Ovary (tissue), 7 donors: ENCODE measurements at regions not wholly inside any gene's neighbourhood (a gene's known extent, or its start where the extent isn't known, plus 50 kb on each side); places are given as distances from the start of the nearest gene placed in this dataset.

ENCODE experiments used
- DNase-seq, 5 donors: peaks; one replicate each; pipeline ENCODE4 v3.0.0-alpha.2; 2019 to 2020
- H3K27ac ChIP-seq, 2 donors: fragments of 200-600 bp; one replicate each; pipeline versions ENCODE4 v1.5.1 to v1.8.0; 2019 to 2022
- H3K27me3 ChIP-seq: fragments of 200-600 bp; one replicate; pipeline ENCODE4 v1.8.0; 2022
- H3K36me3 ChIP-seq: fragments of 200-600 bp; sonication (generic); one replicate; pipeline ENCODE4 v1.5.1; 2019
- H3K4me1 ChIP-seq: one replicate; pipeline ENCODE4 v1.8.1; 2013; ENCODE audit warnings: mild to moderate bottlenecking, moderate library complexity; ENCODE audit not compliant: insufficient read depth
- H3K4me3 ChIP-seq: fragments of 200-600 bp; sonication (generic); one replicate; pipeline ENCODE4 v1.5.1; 2017
- H3K9me3 ChIP-seq, 2 donors: fragments of 200-600 bp in 1 of 2; sonication (generic) in 1 of 2; one replicate each; pipeline versions ENCODE4 v1.5.1 to v1.8.1; 2013 to 2019; ENCODE audit warnings: mild to moderate bottlenecking in 1 of 2, moderate library complexity in 1 of 2
- CTCF ChIP-seq, 3 donors: fragments of 450-650 bp in 2 of 3; fragments of 200-600 bp in 1 of 3; IDR thresholded peaks; one replicate each; pipeline versions ENCODE4 v1.5.1 to v1.8.0; 2016 to 2022; ENCODE audit warnings: antibody characterized with exemption in 3 of 3, mild to moderate bottlenecking in 1 of 3
- EP300 ChIP-seq: sonication (generic); formaldehyde crosslinking; IDR thresholded peaks from one replicate; pipeline ENCODE4 v1.6.1; 2017; ENCODE audit warnings: antibody characterized with exemption
- POLR2A ChIP-seq: fragments of 450-650 bp; IDR thresholded peaks from one replicate; pipeline ENCODE4 v1.6.1; 2017; ENCODE audit warnings: antibody characterized with exemption, mild to moderate bottlenecking, moderate library complexity
- WGBS, 3 donors: extraction: QIAGEN DNeasy Blood & Tissue Kit in 1 of 3; methylation state at CpG; one replicate each; pipeline versions ENCODE4 v1.1.5 to v1.1.7; 2013 to 2017; 5-methylcytosine and 5-hydroxymethylcytosine counted together
- intact Hi-C, 4 donors: fragments of 100-400 bp; cut with DNase I; formaldehyde crosslinking; loops; one replicate each; pipeline versions ENCODE4 v1.11.0 to v1.15.1; 2022 to 2023
- donor health status: DM: no; HTN: no; CAD: no; lungs with moderate emphysema.
- donor health status: DM: no; HTN: no; CAD: no.
- donor health status: Bipolar disorder and iron deficiency.
- donor health status: DM: no; HTN: no; CAD: no.
- donor health status: DM: yes; HTN: yes; CAD: no.

GRCh38 chr4:156190615-156191014, 236.9 kb upstream of the CTSO start:
- TF ChIP-seq POLR2A (no peak), CTCF (IDR thresholded peaks at IDR 0.05) (no peak), EP300 (no peak)
- no peak for DNase-seq
- Histone ChIP-seq H3K4me3 (no peak overlapping the region), H3K4me1 (no peaks in the 10 kb centered on the region), H3K27me3 (no peaks in the 10 kb centered on the region), H3K27ac (no peak overlapping the region), H3K36me3 (no peaks in the 10 kb centered on the region), H3K9me3 (no peaks in the 10 kb centered on the region)
- WGBS, 3 donors = 33 to 48% (median 41%) methylated on average over 1 of the region's 1 CpG
- intact Hi-C loops = no loop called here

GRCh38 chr4:156188596-156188995, 234.9 kb upstream of the CTSO start:
- 94 to 96% (median 95%) methylated on average over 1 of the region's 1 CpG for WGBS, 3 donors
- no peak overlapping the region for H3K27ac ChIP-seq

DNA sequence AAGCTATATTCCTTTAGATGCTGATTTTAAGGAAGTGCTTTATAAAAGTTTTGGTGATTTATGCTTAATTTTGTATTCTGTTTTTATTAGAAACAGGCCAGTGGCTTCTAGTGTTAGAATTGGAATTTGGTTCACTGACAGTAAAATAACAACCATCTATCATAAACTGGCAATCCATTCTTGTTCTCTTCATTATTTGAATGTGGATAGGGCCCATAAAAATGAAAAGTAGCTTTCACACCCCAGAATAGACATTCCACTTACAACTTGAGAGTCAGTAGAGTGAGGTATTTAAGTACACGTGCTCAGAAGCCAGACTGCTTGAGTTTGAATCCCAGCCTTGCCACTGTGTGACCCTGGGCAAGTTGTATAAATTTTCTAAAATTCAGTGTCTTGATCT, 232.4 kb upstream of the CTSO start:
- Histone ChIP-seq H3K9me3 (no peaks in the 10 kb centered on the region), H3K27ac (no peak overlapping the region), H3K4me3 (no peak overlapping the region), H3K27me3 (peaks cover 2% of the 10 kb centered on the region), H3K36me3 (no peaks in the 10 kb centered on the region), H3K4me1 (no peaks in the 10 kb centered on the region)
- DNase-seq = no peak
- 50 to 69% (median 67%) methylated on average over 1 of the region's 1 CpG for WGBS, 3 donors
- intact Hi-C loops = no loop called here
- TF ChIP-seq EP300 (no peak), POLR2A (no peak), CTCF (IDR thresholded peaks at IDR 0.05) (no peak)

More at GRCh38 chr4:156188596-156188995, 234.9 kb upstream of the CTSO start:
- intact Hi-C loops = no loop called here
- no peak for DNase-seq
- H3K36me3 ChIP-seq = no peaks in the 10 kb centered on the region
- H3K4me1 ChIP-seq = no peaks in the 10 kb centered on the region
- no peaks in the 10 kb centered on the region for H3K9me3 ChIP-seq
- H3K27me3 ChIP-seq = no peaks in the 10 kb centered on the region
- H3K4me3 ChIP-seq = no peak overlapping the region
- TF ChIP-seq EP300 = no peak
- TF ChIP-seq CTCF (IDR thresholded peaks at IDR 0.05) = no peak
- no peak for TF ChIP-seq POLR2A

GRCh38 chr4:156185514-156186055, 231.9 kb upstream of the CTSO start:
- H3K36me3 ChIP-seq = no peaks in the 10 kb centered on the region
- H3K4me1 ChIP-seq = no peaks in the 10 kb centered on the region
- no peak overlapping the region for H3K27ac ChIP-seq
- no peaks in the 10 kb centered on the region for H3K9me3 ChIP-seq
- 96 to 98% (median 97%) methylated on average over 4 of the region's 4 CpGs for WGBS, 3 donors
- H3K4me3 ChIP-seq = no peak overlapping the region
- intact Hi-C loops = no loop called here
- H3K27me3 ChIP-seq = peaks cover 2% of the 10 kb centered on the region
- no peak for DNase-seq
- TF ChIP-seq CTCF (IDR thresholded peaks at IDR 0.05) = no peak
- TF ChIP-seq EP300 = no peak
- TF ChIP-seq POLR2A = no peak
